ENCODE measurements at regions not wholly inside any gene's neighbourhood (a gene's known extent, or its start where the extent isn't known, plus 50 kb on each side); places are given as distances from the start of the nearest gene placed in this dataset.

DNA sequence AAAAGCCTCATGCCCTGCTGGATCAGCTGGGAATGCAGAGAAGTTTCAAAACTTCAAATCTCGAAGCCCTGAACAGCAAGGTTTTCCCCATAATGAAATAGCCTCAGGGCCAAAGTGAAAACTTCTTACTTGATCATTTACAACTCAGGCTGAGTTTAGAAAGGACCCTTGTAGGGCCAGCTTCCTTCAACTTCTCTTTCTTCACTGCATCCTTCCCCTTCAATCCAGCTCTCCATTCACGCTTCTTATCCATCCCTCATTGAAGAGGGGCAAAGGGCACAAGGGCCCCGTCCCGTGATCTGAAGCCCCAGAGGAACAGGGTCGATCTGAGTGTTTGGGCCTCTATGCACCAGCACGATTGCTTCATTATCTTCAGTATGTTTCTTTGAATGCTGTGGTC is 392.2 kb upstream of the CELF2 start:
- Histone ChIP-seq H3K27me3 (ENCODE audit: control insufficient read depth, low read length) (no peaks in the 10 kb centered on the region), H3K79me2 (ENCODE audit: control insufficient read depth, low read length) (no peaks in the 10 kb centered on the region), H3K4me1 (ENCODE audit: control insufficient read depth, low read length) (no peaks in the 10 kb centered on the region), H3K36me3 (ENCODE audit: control insufficient read depth, low read length) (no peaks in the 10 kb centered on the region), H4K20me1 (ENCODE audit: control insufficient read depth, insufficient read depth, low read depth, low read length) (no peaks in the 10 kb centered on the region), H3K4me3 (ENCODE audit: low read length) (no peak overlapping the region), H3K4me2 (ENCODE audit: low read length) (no peak overlapping the region), H3K9me3 (ENCODE audit: control insufficient read depth, insufficient read depth, low read length) (no peaks in the 10 kb centered on the region), H3K27ac (ENCODE audit: low read depth, low read length) (no peak overlapping the region), H3F3A (ENCODE audit: control insufficient read depth, insufficient read depth) (no peaks in the 10 kb centered on the region), H3K9me2 (replicated peaks; ENCODE audit: control insufficient read depth, low read length) (no peaks in the 10 kb centered on the region)
- no peak for TF ChIP-seq EZH2phosphoT487 (IDR thresholded peaks at IDR 0.05; ENCODE audit: borderline replicate concordance, low read length)
- TF ChIP-seq CTCF (IDR thresholded peaks at IDR 0.05; ENCODE audit: low read depth, low read length, poor library complexity, severe bottlenecking): no peak

GRCh38 chr10:10626734-10627133 is 390.9 kb upstream of the CELF2 start:
- Histone ChIP-seq H3K4me1 (ENCODE audit: control insufficient read depth, low read length) (no peaks in the 10 kb centered on the region), H4K20me1 (ENCODE audit: control insufficient read depth, insufficient read depth, low read depth, low read length) (no peaks in the 10 kb centered on the region), H3K4me3 (ENCODE audit: low read length) (no peak overlapping the region), H3K9me2 (replicated peaks; ENCODE audit: control insufficient read depth, low read length) (no peaks in the 10 kb centered on the region), H3F3A (ENCODE audit: control insufficient read depth, insufficient read depth) (no peaks in the 10 kb centered on the region), H3K36me3 (ENCODE audit: control insufficient read depth, low read length) (no peaks in the 10 kb centered on the region), H3K27ac (ENCODE audit: low read depth, low read length) (no peak overlapping the region), H3K79me2 (ENCODE audit: control insufficient read depth, low read length) (no peaks in the 10 kb centered on the region), H3K27me3 (ENCODE audit: control insufficient read depth, low read length) (no peaks in the 10 kb centered on the region), H3K9me3 (ENCODE audit: control insufficient read depth, insufficient read depth, low read length) (no peaks in the 10 kb centered on the region), H3K4me2 (ENCODE audit: low read length) (no peak overlapping the region)
- TF ChIP-seq EZH2phosphoT487 (IDR thresholded peaks at IDR 0.05; ENCODE audit: borderline replicate concordance, low read length) (no peak), CTCF (IDR thresholded peaks at IDR 0.05; ENCODE audit: low read depth, low read length, poor library complexity, severe bottlenecking) (no peak)

DNA sequence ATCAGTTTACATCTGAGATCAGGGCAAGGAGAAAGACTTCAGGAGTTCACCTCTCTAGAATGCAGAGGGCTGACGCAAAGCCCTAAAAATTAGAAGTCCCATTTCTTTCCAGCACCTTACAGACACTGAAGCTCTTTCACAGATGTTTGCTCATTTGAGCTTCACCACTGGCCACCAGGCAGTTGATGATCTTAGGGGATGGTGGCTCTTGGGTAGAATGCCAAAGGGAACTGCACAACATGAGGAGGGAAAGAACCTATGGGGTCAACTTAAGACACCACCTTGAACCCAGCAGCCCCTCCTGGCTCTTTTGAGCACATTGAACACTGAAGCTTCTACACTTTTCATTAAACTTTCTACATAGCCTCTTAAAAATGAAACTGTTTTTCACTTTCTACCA is 390.3 kb upstream of the CELF2 start:
- Histone ChIP-seq H4K20me1 (ENCODE audit: control insufficient read depth, insufficient read depth, low read depth, low read length) (no peaks in the 10 kb centered on the region), H3K4me1 (ENCODE audit: control insufficient read depth, low read length) (no peaks in the 10 kb centered on the region), H3K27ac (ENCODE audit: low read depth, low read length) (no peak overlapping the region), H3F3A (ENCODE audit: control insufficient read depth, insufficient read depth) (no peaks in the 10 kb centered on the region), H3K4me2 (ENCODE audit: low read length) (no peak overlapping the region), H3K9me3 (ENCODE audit: control insufficient read depth, insufficient read depth, low read length) (no peaks in the 10 kb centered on the region), H3K9me2 (replicated peaks; ENCODE audit: control insufficient read depth, low read length) (no peaks in the 10 kb centered on the region), H3K27me3 (ENCODE audit: control insufficient read depth, low read length) (no peaks in the 10 kb centered on the region), H3K36me3 (ENCODE audit: control insufficient read depth, low read length) (no peaks in the 10 kb centered on the region), H3K4me3 (ENCODE audit: low read length) (no peak overlapping the region), H3K79me2 (ENCODE audit: control insufficient read depth, low read length) (no peaks in the 10 kb centered on the region)
- no peak for TF ChIP-seq EZH2phosphoT487 (IDR thresholded peaks at IDR 0.05; ENCODE audit: borderline replicate concordance, low read length)

- TF ChIP-seq EZH2phosphoT487 (IDR thresholded peaks at IDR 0.05; ENCODE audit: borderline replicate concordance, low read length): no peak
- TF ChIP-seq CTCF (IDR thresholded peaks at IDR 0.05; ENCODE audit: low read depth, low read length, poor library complexity, severe bottlenecking): no peak
- H3K9me2 ChIP-seq (replicated peaks; ENCODE audit: control insufficient read depth, low read length): no peaks in the 10 kb centered on the region
- no peak overlapping the region for H3K4me3 ChIP-seq (ENCODE audit: low read length)
- H3K27ac ChIP-seq (ENCODE audit: low read depth, low read length): no peak overlapping the region
- no peaks in the 10 kb centered on the region for H3K4me1 ChIP-seq (ENCODE audit: control insufficient read depth, low read length)
- H3K27me3 ChIP-seq (ENCODE audit: control insufficient read depth, low read length): no peaks in the 10 kb centered on the region
- no peaks in the 10 kb centered on the region for H3K79me2 ChIP-seq (ENCODE audit: control insufficient read depth, low read length)
- H3F3A ChIP-seq (ENCODE audit: control insufficient read depth, insufficient read depth): no peaks in the 10 kb centered on the region
- H3K36me3 ChIP-seq (ENCODE audit: control insufficient read depth, low read length): no peaks in the 10 kb centered on the region
- H3K9me3 ChIP-seq (ENCODE audit: control insufficient read depth, insufficient read depth, low read length): no peaks in the 10 kb centered on the region
- H4K20me1 ChIP-seq (ENCODE audit: control insufficient read depth, insufficient read depth, low read depth, low read length): no peaks in the 10 kb centered on the region
- no peak overlapping the region for H3K4me2 ChIP-seq (ENCODE audit: low read length)
Measured at GRCh38 chr10:10629512-10629911, 388.2 kb upstream of the CELF2 start.

Measured in DOHH2 (cell line).